GM03348 (cell line): ENCODE measurements at regions not wholly inside any gene's neighbourhood (a gene's known extent, or its start where the extent isn't known, plus 50 kb on each side); places are given as distances from the start of the nearest gene placed in this dataset.

Experiments
- DNase-seq: peaks from one replicate; pipeline ENCODE4 v3.0.0; 2012; ENCODE audit warnings: low spot score

- DNase-seq, result no peak
These were observed 1110.3 kb upstream of the MAP3K7 start for GRCh38 chr6:91697010-91697695.

- DNase-seq, result no peak
These were observed 1108.3 kb upstream of the MAP3K7 start for GRCh38 chr6:91695221-91695620.

GRCh38 chr6:91694016-91694654 is 1107.3 kb upstream of the MAP3K7 start:
- DNase-seq, result no peak

GRCh38 chr6:91691449-91691848 is 1104.6 kb upstream of the MAP3K7 start:
- no peak for DNase-seq

- DNase-seq, result no peak
These were observed 1096.4 kb upstream of the MAP3K7 start for GRCh38 chr6:91683240-91683639.

- DNase-seq, result no peak
These were observed 1094.4 kb upstream of the MAP3K7 start for GRCh38 chr6:91681296-91681695.

- no peak for DNase-seq
These were observed 1092.0 kb upstream of the MAP3K7 start for GRCh38 chr6:91678679-91679446.

- no peak for DNase-seq
These were observed 1085.3 kb upstream of the MAP3K7 start for GRCh38 chr6:91672201-91672600.

GRCh38 chr6:91669871-91670268 is 1083.0 kb upstream of the MAP3K7 start:
- no peak for DNase-seq

- DNase-seq, result no peak
These were observed 1082.4 kb upstream of the MAP3K7 start for GRCh38 chr6:91669154-91669870.

GRCh38 chr6:91667596-91667995 is 1080.7 kb upstream of the MAP3K7 start:
- DNase-seq, result no peak

- no peak for DNase-seq
These were observed 1077.6 kb upstream of the MAP3K7 start for GRCh38 chr6:91664327-91664959.

GRCh38 chr6:91660893-91661292 is 1074.0 kb upstream of the MAP3K7 start:
- DNase-seq, result no peak

GRCh38 chr6:91659891-91660290 is 1073.0 kb upstream of the MAP3K7 start:
- no peak for DNase-seq

- DNase-seq, result no peak
These were observed 1067.9 kb upstream of the MAP3K7 start for GRCh38 chr6:91654793-91655192.

GRCh38 chr6:91654357-91654756 is 1067.5 kb upstream of the MAP3K7 start:
- DNase-seq, result no peak

- DNase-seq, result no peak
These were observed 1067.0 kb upstream of the MAP3K7 start for GRCh38 chr6:91653895-91654294.

- DNase-seq, result no peak
These were observed 1066.3 kb upstream of the MAP3K7 start for GRCh38 chr6:91653076-91653723.

- DNase-seq, result no peak
These were observed 1059.8 kb upstream of the MAP3K7 start for GRCh38 chr6:91646649-91647048.

GRCh38 chr6:91645811-91646210 is 1058.9 kb upstream of the MAP3K7 start:
- DNase-seq, result no peak

- no peak for DNase-seq
These were observed 1050.3 kb upstream of the MAP3K7 start for GRCh38 chr6:91637217-91637616.

GRCh38 chr6:91634791-91635190 is 1047.9 kb upstream of the MAP3K7 start:
- DNase-seq, result no peak
